ENCODE measurements at regions not wholly inside any gene's neighbourhood (a gene's known extent, or its start where the extent isn't known, plus 50 kb on each side); places are given as distances from the start of the nearest gene placed in this dataset.
A peak's percentile ranks its signal among the peaks of the same experiment; 100 is the strongest.

- DNase-seq = no peak
- in situ Hi-C loops (cut with HindIII; ENCODE audit: low pct_ligation_motif_present, low pct_unique_long_range_greater_than_20kb, low sequenced_read_pairs) = no loop called here
Observed at GRCh38 chr12:78793491-78793890, 71.1 kb upstream of the SYT1 start.

DNA sequence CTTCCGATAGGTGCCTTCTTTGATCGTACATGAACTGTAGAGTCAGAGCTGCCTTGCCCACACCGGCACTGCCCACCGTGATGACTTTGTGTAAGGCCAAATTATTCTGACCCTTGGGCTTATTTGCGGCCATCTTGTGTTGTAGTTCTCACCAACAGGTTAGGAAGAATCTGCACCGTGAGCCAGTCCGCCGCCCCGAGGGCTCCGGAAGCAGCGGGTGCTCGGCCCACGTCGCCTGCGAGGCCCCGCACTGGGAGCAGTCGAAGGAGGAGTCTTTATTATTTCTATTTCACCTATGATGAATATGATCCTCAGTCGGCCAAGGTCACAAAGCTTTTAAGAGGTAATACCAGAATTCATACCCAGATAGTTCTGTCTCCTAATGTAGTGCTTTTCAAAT lies 70.6 kb upstream of the SYT1 start:
- DNase-seq = no peak
- in situ Hi-C loops (cut with HindIII; ENCODE audit: low pct_ligation_motif_present, low pct_unique_long_range_greater_than_20kb, low sequenced_read_pairs) = no loop called here

DNA sequence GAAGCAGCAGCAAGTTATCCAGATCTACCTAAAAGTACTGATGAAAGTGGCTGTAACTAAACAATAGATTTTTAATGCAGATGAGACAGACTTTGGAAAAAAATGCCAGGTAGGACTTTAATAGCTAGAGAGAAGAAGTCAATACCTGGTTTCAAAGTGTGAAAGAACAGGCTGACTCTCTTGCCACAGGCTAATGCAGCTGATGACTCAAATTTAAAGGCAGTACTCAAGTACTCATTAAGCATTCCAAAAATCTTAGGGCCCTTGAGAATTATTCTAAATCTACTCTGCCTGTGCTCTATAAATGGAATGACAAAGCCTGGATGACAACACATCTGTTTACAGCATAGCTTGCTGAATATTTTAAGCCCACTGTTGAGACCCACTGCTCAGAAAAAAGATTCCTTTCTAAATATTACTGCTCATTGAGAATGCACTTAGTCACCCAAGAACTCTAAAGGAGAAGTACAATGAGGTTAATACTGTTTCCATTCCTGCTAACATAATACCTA lies 68.6 kb upstream of the SYT1 start:
- in situ Hi-C loops (cut with HindIII; ENCODE audit: low pct_ligation_motif_present, low pct_unique_long_range_greater_than_20kb, low sequenced_read_pairs) = no loop called here
- DNase-seq = no peak

DNA sequence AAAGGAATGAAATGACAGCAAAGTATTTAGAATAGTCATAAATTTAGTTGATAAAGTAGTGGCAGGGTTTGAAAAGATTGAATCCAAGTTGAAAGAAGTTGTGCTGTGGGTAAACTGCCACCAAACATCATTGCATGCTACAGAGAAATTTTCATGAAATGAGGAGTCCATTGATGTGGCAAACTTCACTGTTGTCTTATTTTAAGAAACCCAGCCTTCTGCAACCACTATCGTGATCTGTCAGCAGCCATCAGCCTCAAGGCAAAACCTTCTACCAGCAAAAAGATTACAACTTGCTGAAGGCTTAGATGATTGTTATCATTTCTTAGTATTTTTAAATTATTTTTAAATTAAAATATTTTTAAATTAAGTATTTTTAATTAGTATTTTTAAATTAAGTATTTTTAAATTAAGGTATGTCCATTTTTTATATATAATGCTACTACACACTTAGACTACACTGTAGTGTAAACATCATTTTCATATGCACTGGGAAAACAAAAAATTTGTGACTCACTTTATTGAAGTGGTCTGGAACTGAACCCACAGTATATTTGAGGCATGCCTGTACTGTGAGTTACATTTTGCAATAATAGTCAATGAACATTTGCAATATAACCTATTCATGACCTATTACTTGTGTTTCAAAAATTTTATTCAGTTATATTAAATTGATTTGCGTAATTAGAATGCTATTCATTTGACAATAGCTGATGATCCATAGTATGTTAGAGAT lies 67.2 kb upstream of the SYT1 start:
- no peak for DNase-seq
- in situ Hi-C loops (cut with HindIII; ENCODE audit: low pct_ligation_motif_present, low pct_unique_long_range_greater_than_20kb, low sequenced_read_pairs) = no loop called here

- no peak for DNase-seq
- in situ Hi-C loops (cut with HindIII; ENCODE audit: low pct_ligation_motif_present, low pct_unique_long_range_greater_than_20kb, low sequenced_read_pairs) = no loop called here
Observed at GRCh38 chr12:78799649-78800048, 64.9 kb upstream of the SYT1 start.

DNA sequence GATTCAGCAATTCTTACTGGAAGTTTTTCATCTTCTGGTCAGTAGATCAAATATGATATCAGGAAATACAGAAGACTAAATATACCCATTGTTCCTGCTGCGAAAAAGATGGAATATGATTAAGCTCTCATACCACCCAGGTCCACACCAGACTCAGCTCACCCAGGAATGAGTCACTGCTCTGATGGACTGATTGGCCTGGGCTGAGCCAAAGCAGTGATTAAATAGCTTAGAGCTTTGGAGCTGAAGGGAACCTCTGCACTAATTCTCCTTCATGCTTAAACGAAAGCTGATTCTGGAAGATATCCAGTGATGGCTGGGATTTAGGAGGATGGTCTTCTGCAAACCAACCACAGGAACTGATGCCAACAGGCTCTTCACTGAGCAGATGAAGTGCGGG lies 62.0 kb upstream of the SYT1 start:
- in situ Hi-C loops (cut with HindIII; ENCODE audit: low pct_ligation_motif_present, low pct_unique_long_range_greater_than_20kb, low sequenced_read_pairs) = no loop called here
- DNase-seq = peak; percentile 42

- in situ Hi-C loops (cut with HindIII; ENCODE audit: low pct_ligation_motif_present, low pct_unique_long_range_greater_than_20kb, low sequenced_read_pairs) = no loop called here
- DNase-seq = no peak
Observed at GRCh38 chr12:78804262-78804661, 60.3 kb upstream of the SYT1 start.

Measured in ACHN (cell line).